ENCODE measurements at regions not wholly inside any gene's neighbourhood (a gene's known extent, or its start where the extent isn't known, plus 50 kb on each side); places are given as distances from the start of the nearest gene placed in this dataset.
A peak's percentile ranks its signal among the peaks of the same experiment; 100 is the strongest.

GRCh38 chrX:94089149-94089548 lies 415.1 kb downstream of the FAM133A start:
- DNase-seq (ENCODE audit: extremely low read depth, low read depth) = no peak
- TF ChIP-seq, protein P1, sequence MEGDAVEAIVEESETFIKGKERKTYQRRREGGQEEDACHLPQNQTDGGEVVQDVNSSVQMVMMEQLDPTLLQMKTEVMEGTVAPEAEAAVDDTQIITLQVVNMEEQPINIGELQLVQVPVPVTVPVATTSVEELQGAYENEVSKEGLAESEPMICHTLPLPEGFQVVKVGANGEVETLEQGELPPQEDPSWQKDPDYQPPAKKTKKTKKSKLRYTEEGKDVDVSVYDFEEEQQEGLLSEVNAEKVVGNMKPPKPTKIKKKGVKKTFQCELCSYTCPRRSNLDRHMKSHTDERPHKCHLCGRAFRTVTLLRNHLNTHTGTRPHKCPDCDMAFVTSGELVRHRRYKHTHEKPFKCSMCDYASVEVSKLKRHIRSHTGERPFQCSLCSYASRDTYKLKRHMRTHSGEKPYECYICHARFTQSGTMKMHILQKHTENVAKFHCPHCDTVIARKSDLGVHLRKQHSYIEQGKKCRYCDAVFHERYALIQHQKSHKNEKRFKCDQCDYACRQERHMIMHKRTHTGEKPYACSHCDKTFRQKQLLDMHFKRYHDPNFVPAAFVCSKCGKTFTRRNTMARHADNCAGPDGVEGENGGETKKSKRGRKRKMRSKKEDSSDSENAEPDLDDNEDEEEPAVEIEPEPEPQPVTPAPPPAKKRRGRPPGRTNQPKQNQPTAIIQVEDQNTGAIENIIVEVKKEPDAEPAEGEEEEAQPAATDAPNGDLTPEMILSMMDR (IDR thresholded peaks at IDR 0.05; ENCODE audit: low read depth, low read length) = no peak

GRCh38 chrX:94097868-94098267 lies 423.9 kb downstream of the FAM133A start:
- TF ChIP-seq, protein P1 (IDR thresholded peaks at IDR 0.05; ENCODE audit: low read depth, low read length) = no peak
- DNase-seq (ENCODE audit: extremely low read depth, low read depth) = no peak

- no peak for DNase-seq (ENCODE audit: extremely low read depth, low read depth)
- TF ChIP-seq, protein P1 (IDR thresholded peaks at IDR 0.05; ENCODE audit: low read depth, low read length) = peak; percentile 12
Observed at GRCh38 chrX:94107981-94108380, 434.0 kb downstream of the FAM133A start.

GRCh38 chrX:94114362-94114761 lies 440.4 kb downstream of the FAM133A start:
- DNase-seq (ENCODE audit: extremely low read depth, low read depth) = no peak
- TF ChIP-seq, protein P1 (IDR thresholded peaks at IDR 0.05; ENCODE audit: low read depth, low read length) = no peak

DNA sequence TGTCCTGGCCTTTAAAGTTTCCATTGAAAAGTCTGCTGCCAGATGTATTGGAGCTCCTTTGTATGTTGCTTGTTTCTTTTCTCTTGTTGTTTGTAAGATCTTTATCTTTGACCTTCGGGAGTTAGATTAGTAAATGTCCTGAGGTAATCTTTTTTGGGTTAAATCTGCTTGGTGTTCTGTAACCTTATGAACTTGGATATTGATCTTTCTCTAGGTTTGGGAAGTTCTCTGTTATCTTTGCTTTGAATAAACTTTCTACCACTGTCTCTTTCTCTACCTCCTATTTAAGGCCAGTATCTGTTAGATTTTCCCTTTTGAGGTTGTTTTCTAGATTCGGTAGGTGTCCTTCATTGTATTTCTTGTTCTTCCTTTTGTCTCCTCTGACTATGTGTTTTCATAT lies 447.8 kb downstream of the FAM133A start:
- TF ChIP-seq, protein P1 (IDR thresholded peaks at IDR 0.05; ENCODE audit: low read depth, low read length) = no peak
- no peak for DNase-seq (ENCODE audit: extremely low read depth, low read depth)

GRCh38 chrX:94123062-94123461 lies 449.1 kb downstream of the FAM133A start:
- TF ChIP-seq, protein P1 (IDR thresholded peaks at IDR 0.05; ENCODE audit: low read depth, low read length) = no peak
- DNase-seq (ENCODE audit: extremely low read depth, low read depth) = no peak

- TF ChIP-seq, protein P1 (IDR thresholded peaks at IDR 0.05; ENCODE audit: low read depth, low read length) = no peak
- DNase-seq (ENCODE audit: extremely low read depth, low read depth) = no peak
Observed at GRCh38 chrX:94162971-94163370, 489.0 kb downstream of the FAM133A start.

Measured in AG09319 (cell line).